ENCODE measurements at regions not wholly inside any gene's neighbourhood (a gene's known extent, or its start where the extent isn't known, plus 50 kb on each side); places are given as distances from the start of the nearest gene placed in this dataset.
"Not testable (repeated sequence)": the region's sequence is repeated elsewhere in the genome, so short reads cannot be mapped to it uniquely, and the experiment has no call there.

DNA sequence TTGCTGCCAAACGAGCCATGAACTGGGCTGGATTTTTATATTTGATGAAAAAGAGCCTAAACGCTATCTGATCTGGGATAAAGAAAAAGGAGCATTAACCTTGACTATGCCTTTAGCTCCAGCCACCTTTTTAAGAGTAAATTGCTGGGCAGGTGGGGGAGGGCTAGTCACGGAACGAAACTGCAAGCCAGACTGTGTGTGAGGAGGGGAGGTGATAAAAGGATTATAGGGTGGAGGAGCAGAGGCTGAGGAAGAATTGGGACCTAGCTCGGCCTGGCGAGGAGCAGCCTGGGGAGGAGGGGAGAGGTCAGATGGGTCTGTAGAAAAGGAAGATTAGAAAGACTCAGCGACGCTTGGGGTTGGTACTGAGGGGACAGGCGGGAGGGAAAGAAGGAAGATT is 183.1 kb downstream of the CD83 start:
- WGBS (ENCODE audit: low lambda C conversion rate, missing lambda C conversion rate) = 26% methylated on average over 6 of the region's 9 CpGs

DNA sequence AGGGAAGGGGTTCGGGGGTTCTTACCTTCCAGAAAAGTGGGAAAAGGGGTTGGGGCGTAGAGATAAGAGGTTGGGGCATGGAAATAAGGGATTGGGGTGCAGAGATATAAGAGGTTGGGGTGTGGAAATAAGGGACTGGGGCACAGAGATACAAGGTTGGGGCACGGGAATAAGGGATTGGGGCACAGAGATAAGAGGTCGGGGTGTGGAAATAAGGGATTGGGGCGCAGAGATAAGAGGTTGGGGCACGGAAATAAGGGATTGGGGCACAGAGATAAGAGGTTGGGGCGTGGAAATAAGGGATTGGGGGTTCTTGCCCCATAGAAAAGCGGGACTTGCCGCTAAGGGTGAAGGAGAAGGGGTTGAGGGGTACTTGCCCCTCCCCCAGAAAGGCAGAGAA is 183.9 kb downstream of the CD83 start:
- H3K27me3 ChIP-seq; H3K4me1 ChIP-seq (ENCODE audit: insufficient read depth); H3K4me3 ChIP-seq; H3K9me2 ChIP-seq (replicated peaks; ENCODE audit: insufficient read depth); H4K20me1 ChIP-seq (ENCODE audit: insufficient read depth, poor library complexity, severe bottlenecking); H2AFZ ChIP-seq; H3K27ac ChIP-seq; H3K79me2 ChIP-seq; DNase-seq (ENCODE audit: low spot score); H3K4me2 ChIP-seq; H3K9me3 ChIP-seq (ENCODE audit: low read depth); H3K36me3 ChIP-seq (replicated peaks; ENCODE audit: insufficient read depth, low read depth): not testable (repeated sequence)
- 76% methylated on average over 8 of the region's 9 CpGs for WGBS (ENCODE audit: low lambda C conversion rate, missing lambda C conversion rate)

More for the DNA sequence above, 183.1 kb downstream of the CD83 start:
- not testable (repeated sequence) for H4K20me1 ChIP-seq (ENCODE audit: insufficient read depth, poor library complexity, severe bottlenecking); H3K4me1 ChIP-seq (ENCODE audit: insufficient read depth); H3K79me2 ChIP-seq; DNase-seq (ENCODE audit: low spot score); H3K27ac ChIP-seq; H3K4me3 ChIP-seq; H3K27me3 ChIP-seq; H2AFZ ChIP-seq; H3K4me2 ChIP-seq; H3K36me3 ChIP-seq (replicated peaks; ENCODE audit: insufficient read depth, low read depth); H3K9me2 ChIP-seq (replicated peaks; ENCODE audit: insufficient read depth); H3K9me3 ChIP-seq (ENCODE audit: low read depth)

DNA sequence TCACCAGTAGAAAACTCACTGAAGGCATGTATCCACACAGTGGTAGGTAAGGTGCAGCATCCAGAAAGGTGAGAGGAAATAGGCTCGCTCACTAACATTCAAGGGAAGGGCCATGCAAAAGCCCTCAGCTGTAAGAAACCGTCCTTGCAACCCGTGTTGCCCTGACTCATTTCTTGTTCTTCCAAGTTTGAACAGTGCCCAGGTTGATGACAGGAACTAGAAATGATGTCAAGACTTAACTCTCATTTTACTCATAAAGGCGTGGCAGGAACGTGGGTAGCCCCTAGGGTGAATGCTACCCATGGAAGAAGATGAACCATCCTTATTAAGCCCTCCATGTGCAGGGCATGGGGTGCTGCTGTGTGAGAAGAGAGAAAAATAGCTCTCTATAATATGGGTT is 187.6 kb downstream of the CD83 start:
- no peak overlapping the region for H2AFZ ChIP-seq
- H3K4me3 ChIP-seq = no peak overlapping the region
- TF ChIP-seq, protein P1, sequence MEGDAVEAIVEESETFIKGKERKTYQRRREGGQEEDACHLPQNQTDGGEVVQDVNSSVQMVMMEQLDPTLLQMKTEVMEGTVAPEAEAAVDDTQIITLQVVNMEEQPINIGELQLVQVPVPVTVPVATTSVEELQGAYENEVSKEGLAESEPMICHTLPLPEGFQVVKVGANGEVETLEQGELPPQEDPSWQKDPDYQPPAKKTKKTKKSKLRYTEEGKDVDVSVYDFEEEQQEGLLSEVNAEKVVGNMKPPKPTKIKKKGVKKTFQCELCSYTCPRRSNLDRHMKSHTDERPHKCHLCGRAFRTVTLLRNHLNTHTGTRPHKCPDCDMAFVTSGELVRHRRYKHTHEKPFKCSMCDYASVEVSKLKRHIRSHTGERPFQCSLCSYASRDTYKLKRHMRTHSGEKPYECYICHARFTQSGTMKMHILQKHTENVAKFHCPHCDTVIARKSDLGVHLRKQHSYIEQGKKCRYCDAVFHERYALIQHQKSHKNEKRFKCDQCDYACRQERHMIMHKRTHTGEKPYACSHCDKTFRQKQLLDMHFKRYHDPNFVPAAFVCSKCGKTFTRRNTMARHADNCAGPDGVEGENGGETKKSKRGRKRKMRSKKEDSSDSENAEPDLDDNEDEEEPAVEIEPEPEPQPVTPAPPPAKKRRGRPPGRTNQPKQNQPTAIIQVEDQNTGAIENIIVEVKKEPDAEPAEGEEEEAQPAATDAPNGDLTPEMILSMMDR (IDR thresholded peaks at IDR 0.05; ENCODE audit: poor library complexity) = no peak
- TF ChIP-seq EZH2 (IDR thresholded peaks at IDR 0.05; ENCODE audit: borderline replicate concordance) = no peak
- TF ChIP-seq EZH2phosphoT487 (IDR thresholded peaks at IDR 0.05; ENCODE audit: low read depth, severe bottlenecking, unreplicated experiment) = no peak
- H3K36me3 ChIP-seq (replicated peaks; ENCODE audit: insufficient read depth, low read depth) = no peaks in the 10 kb centered on the region
- no peaks in the 10 kb centered on the region for H3K9me3 ChIP-seq (ENCODE audit: low read depth)
- H3K79me2 ChIP-seq = no peaks in the 10 kb centered on the region
- no peaks in the 10 kb centered on the region for H3K9me2 ChIP-seq (replicated peaks; ENCODE audit: insufficient read depth)
- 84% methylated on average over 5 of the region's 5 CpGs for WGBS (ENCODE audit: low lambda C conversion rate, missing lambda C conversion rate)
- no peak overlapping the region for H3K4me2 ChIP-seq
- DNase-seq (ENCODE audit: low spot score) = no peak
- H3K27ac ChIP-seq = no peak overlapping the region
- no peaks in the 10 kb centered on the region for H4K20me1 ChIP-seq (ENCODE audit: insufficient read depth, poor library complexity, severe bottlenecking)
- H3K4me1 ChIP-seq (ENCODE audit: insufficient read depth) = peaks cover 18% of the 10 kb centered on the region
- H3K27me3 ChIP-seq = no peaks in the 10 kb centered on the region

- no peaks in the 10 kb centered on the region for H3K9me2 ChIP-seq (replicated peaks; ENCODE audit: insufficient read depth)
- DNase-seq (ENCODE audit: low spot score) = no peak
- no peak overlapping the region for H3K27ac ChIP-seq
- H3K27me3 ChIP-seq = no peaks in the 10 kb centered on the region
- 52% methylated on average over 2 of the region's 2 CpGs for WGBS (ENCODE audit: low lambda C conversion rate, missing lambda C conversion rate)
- no peak overlapping the region for H3K4me3 ChIP-seq
- no peaks in the 10 kb centered on the region for H3K36me3 ChIP-seq (replicated peaks; ENCODE audit: insufficient read depth, low read depth)
- H3K4me1 ChIP-seq (ENCODE audit: insufficient read depth) = peaks cover 23% of the 10 kb centered on the region
- no peaks in the 10 kb centered on the region for H3K79me2 ChIP-seq
- no peaks in the 10 kb centered on the region for H4K20me1 ChIP-seq (ENCODE audit: insufficient read depth, poor library complexity, severe bottlenecking)
- H3K4me2 ChIP-seq = no peak overlapping the region
- no peaks in the 10 kb centered on the region for H3K9me3 ChIP-seq (ENCODE audit: low read depth)
- TF ChIP-seq EZH2phosphoT487 (IDR thresholded peaks at IDR 0.05; ENCODE audit: low read depth, severe bottlenecking, unreplicated experiment) = no peak
- TF ChIP-seq, protein P1 (IDR thresholded peaks at IDR 0.05; ENCODE audit: poor library complexity) = no peak
- TF ChIP-seq EZH2 (IDR thresholded peaks at IDR 0.05; ENCODE audit: borderline replicate concordance) = no peak
- H2AFZ ChIP-seq = no peak overlapping the region
Observed at GRCh38 chr6:14305624-14306023, 188.1 kb downstream of the CD83 start.
